GM21381 (cell line): ENCODE measurements at regions not wholly inside any gene's neighbourhood (a gene's known extent, or its start where the extent isn't known, plus 50 kb on each side); places are given as distances from the start of the nearest gene placed in this dataset.
"Not testable (repeated sequence)": the region's sequence is repeated elsewhere in the genome, so short reads cannot be mapped to it uniquely, and the experiment has no call there.

ENCODE experiments used
- ATAC-seq: cut with Tn5 transposase; IDR thresholded peaks from one replicate; pipeline ENCODE4 v1.9.1; 2021; ENCODE audit warnings: mild to moderate bottlenecking, moderate library complexity; ENCODE audit not compliant: unreplicated experiment

- not testable (repeated sequence) for ATAC-seq
Measured at GRCh38 chr14:106477600-106477999, 951.2 kb downstream of the TMEM121 start.

DNA sequence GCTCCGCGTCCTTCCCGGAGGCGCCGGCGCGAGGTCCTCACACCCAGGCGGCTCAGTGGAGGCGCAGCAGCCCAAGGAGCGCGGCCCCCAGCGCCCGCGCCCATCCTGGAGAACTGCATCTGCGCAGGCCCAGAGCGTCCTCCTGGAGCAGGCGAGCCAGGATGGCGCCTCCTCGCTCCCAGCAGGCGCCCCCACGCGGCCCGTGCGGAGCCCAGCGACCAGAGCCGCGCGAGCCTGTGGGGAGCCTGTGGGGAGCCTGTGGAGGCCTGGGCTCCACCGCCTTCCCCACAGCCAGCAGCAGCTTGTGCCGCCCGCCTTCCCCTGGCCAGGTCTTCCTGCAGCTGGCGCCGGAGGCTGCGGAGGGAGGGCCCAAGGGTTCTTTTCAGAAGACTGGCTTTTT, 953.9 kb downstream of the TMEM121 start:
- not testable (repeated sequence) for ATAC-seq

- ATAC-seq, result not testable (repeated sequence)
Measured at GRCh38 chr14:106482213-106482612, 955.8 kb downstream of the TMEM121 start.

DNA sequence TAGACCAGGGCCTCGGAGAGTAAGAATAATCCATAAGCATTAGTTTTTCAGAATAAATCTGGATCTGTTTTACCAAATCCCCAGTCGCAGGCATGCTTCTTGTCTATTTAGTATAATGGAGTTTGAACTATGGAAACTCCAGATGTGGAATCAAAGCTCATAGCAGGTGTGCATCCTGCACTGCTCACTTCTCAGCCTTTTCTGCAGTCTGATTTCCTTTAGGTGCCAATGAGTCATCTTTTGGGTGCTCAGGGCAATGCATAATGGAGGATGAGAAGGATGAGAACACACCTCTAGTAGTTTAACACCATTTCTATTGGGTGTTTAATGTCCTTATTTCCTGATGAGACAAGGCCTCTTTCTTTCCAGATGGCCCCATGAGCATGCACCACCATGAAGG, 961.2 kb downstream of the TMEM121 start:
- ATAC-seq, result no peak

DNA sequence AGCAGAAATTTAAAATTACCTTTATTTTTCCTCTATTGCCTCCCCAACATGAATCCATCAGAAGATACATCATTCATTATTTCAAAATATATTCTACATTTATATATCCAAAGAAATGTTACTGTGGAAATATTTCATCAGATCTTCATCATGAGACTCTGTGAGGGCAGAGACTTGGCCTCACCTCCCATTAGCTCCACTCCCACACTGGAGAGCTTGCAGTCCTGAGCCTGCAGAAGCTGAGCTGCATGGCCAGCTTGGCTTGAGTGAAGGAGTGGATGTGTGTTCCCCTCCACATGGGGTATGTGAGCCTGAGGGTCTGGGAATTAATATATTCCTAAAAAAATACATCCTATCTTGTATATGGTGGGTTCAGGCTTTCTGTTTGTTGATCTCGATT, 961.9 kb downstream of the TMEM121 start:
- ATAC-seq, result no peak

DNA sequence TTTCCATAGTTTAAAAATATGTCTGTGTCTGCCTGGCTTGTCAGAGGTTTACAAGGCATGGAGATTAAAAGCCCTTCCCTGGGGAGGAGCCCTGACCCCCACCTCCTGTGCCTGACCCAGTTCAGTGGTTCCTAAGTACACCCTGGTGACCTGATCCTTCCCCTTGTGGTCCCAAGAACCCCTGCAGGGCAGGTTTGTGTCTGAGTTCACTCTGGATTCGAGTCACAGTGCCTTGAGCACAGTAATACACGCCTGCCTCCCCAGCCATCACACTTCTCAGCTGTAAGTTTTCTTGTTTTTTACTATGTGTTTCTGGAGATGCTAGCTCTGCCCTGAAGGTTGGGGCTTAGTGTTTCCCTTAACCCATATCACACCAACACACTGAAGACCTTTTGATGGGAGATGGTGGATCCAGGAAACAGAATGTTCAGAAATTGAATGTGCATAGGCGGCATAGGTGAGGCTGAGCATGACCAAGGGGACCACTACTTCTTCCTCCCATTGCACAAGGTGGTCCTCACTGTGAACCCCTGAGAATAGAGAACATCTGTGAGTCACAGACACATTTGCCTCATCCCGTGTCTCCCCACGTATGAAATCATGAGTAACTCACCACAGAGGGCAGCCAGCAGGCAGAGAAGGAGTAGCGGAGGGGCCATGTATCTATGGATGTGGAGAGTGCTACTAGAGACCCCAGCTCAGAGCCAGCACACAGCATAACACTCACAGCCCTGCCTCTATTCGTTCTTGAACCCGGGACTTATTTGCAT, 962.9 kb downstream of the TMEM121 start:
- ATAC-seq, result no peak

DNA sequence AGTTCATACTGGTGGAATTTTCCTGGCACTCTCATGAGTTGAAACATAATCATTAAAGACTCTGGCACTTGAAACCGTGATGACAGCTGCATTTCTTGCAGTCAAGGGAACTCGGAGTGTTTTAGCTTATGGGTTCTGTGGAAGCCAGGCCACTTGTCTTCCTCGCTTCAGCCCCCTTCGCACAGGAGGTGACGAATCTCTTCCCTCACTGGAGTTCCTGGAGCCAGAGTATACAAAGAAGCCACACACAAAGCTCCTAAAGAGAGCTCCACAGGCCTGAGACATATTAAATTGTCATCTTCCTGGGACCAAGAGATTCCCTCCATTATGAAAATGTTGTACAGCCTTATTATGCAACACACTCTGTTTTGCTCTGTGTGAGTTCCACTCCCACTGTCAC, 964.1 kb downstream of the TMEM121 start:
- ATAC-seq, result no peak

GRCh38 chr14:106491851-106492250, 965.5 kb downstream of the TMEM121 start:
- ATAC-seq, result no peak

- no peak for ATAC-seq
Measured at GRCh38 chr14:106493962-106494823, 967.8 kb downstream of the TMEM121 start.

- ATAC-seq, result no peak
Measured at GRCh38 chr14:106500571-106500970, 974.2 kb downstream of the TMEM121 start.

DNA sequence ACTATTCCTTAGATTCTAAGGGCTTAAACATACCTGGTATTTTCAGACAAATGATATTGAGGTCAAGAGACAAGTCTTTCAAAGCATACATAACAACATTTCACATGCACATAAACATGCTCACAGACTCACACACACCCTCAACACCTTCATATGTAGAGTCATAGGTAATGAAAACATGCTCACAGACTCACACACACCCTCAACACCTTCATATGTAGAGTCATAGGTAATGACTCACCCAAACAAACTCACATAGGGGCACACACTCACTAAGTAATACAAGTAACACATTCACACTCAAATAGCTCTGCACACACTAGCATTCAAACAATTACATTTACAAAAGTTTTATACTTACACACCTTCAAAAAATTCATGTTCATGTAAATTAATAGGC, 975.5 kb downstream of the TMEM121 start:
- no peak for ATAC-seq

DNA sequence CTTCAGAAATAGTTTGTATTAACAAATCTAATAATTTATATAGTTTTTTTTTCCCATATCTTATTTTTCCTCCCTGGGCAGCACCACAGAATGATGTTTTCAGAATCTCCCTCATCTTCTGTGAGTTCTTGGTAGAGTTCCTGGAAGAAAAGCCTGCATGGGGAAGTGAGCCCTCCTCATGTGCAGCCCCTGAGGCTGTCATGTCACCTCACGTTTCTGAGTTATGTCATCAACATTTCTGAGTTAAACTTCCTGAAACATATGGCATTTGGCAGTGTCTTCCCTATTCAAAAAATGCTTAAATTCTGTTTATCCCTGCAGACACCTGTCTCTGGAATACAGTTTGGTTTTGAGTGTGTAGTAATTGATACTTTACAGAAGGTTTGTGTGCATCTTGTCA, 979.0 kb downstream of the TMEM121 start:
- no peak for ATAC-seq

- ATAC-seq, result no peak
Measured at GRCh38 chr14:106506881-106507305, 980.5 kb downstream of the TMEM121 start.

DNA sequence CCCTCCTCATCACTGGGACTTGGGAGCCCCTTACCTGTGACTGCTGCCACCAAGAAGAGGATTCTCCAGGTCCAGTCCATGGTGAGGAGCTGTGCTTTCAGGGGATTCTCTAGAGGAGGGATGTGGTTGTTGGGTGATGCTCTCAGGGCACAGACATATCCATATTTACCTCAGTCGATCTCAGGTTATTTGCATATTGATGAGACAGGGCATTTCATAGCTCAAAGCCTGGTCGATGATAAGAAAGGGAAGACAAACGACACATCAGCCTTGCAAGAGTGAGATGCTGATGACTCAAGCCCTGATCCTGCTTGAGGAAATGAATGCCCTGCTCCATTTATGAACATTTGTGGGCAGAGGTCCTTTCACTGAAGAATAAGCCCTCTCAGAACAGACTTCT, 981.0 kb downstream of the TMEM121 start:
- ATAC-seq, result no peak

DNA sequence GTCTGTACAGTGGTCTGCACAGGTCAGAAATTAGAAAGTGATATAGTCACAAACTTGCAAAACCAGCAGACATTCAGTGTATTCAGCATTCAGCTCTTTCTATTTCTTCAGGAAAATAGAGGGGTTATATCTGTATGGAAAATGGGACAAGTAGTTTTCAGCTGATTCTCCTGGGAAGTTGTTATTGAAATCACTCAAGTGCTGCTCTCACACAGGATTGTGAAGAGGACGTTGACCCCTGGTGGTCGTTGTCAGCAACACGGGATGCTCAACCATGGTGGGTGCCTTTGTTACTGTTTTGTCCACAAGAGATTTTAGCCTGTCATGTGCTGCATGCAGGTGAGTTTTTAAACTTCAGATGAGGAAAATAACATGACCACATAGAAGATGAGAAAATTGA, 981.8 kb downstream of the TMEM121 start:
- ATAC-seq, result no peak

GRCh38 chr14:106509176-106509575, 982.8 kb downstream of the TMEM121 start:
- ATAC-seq, result no peak

DNA sequence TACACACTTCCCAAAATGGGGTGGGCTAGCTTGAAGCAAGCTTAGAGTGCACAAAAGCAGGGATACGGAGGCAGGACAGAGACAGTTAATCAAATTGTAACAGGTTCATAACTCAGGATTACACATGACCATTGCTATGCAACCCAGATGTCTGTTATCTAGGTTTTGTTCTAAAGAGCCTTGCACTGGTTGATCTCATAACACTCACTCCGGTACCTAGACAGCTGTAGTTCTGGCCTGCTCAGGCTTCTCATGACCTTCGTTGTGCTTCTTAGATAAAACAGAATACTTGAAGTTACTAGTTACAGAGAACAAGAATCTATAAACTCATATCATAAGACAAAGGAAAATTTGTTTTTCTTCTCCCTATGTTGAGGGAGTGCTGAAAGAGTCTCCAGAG, 983.4 kb downstream of the TMEM121 start:
- ATAC-seq, result no peak

DNA sequence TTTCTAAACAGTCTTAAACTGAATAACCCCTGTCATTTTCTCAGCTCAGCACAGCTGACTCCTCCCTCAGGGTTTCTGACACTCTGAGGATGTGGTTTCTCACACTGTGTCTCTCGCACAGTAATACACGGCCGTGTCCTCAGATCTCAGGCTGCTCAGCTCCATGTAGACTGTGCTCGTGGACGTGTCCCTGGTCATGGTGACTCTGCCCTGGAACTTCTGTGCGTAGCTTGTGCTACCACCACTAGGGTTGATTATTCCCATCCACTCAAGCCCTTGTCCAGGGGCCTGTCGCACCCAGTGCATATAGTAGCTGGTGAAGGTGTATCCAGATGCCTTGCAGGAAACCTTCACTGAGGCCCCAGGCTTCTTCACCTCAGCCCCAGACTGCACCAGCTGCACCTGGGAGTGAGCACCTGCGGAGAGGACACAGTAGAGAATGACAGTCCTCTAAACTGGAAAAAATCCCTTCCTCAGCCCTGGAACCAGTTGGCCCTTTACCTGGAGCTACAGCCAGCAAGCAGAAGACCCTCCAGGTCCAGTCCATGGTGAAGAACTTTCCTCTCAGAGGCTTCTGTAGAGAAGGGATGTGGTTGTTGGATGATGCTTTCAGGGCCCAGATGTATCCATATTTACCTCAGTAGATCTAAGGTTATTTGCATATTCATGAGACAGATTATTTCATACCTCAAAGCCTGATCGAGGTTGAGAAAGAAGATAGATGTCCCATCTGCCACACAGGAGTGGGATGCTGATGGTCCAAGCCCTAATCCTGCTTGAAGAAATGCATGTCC, 984.8 kb downstream of the TMEM121 start:
- no peak for ATAC-seq

DNA sequence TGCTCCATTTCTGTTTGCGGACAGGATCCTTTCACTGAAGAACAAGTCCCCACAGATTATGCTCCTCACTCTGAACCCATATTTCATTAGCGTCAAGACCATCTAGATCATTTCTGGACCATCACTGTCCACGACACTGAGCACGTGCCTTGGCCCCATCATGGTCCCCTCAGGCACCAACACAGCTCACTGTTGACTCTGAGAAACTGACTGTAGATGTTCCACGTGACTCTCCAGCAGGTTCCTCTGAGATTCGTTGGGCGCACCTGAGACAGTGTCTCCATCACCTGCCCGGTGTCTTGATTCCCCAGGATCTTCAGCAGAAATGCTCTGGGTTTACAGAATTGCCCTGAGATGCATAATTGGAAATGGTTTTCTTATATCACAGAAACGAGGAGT, 985.4 kb downstream of the TMEM121 start:
- no peak for ATAC-seq

GRCh38 chr14:106513302-106513701, 986.9 kb downstream of the TMEM121 start:
- ATAC-seq, result no peak
